Astrocyte (in vitro differentiated cells and primary cell): ENCODE measurements at regions not wholly inside any gene's neighbourhood (a gene's known extent, or its start where the extent isn't known, plus 50 kb on each side); places are given as distances from the start of the nearest gene placed in this dataset.

Experiments
- DNase-seq: peaks from one replicate; pipeline ENCODE4 v3.0.0-alpha.2; 2010; ENCODE audit warnings: low read depth
- FAIRE-seq: peaks from 2 replicates; lab custom pipeline; 2011; peaks lifted over from hg19 to GRCh38; lab: Jason Lieb, UNC
- H2AFZ ChIP-seq: 2 replicates; pipeline ENCODE4 v1.6.0; 2012; ENCODE audit warnings: low read depth, low read length, inconsistent platforms
- H3K27ac ChIP-seq: 2 replicates; pipeline ENCODE4 v1.5.1; 2011; ENCODE audit warnings: low read depth, low read length, inconsistent platforms
- H3K27me3 ChIP-seq: 2 replicates; pipeline ENCODE4 v1.6.0; 2011; ENCODE audit warnings: low read length, inconsistent platforms; ENCODE audit not compliant: insufficient read depth
- H3K36me3 ChIP-seq: 2 replicates; pipeline ENCODE4 v1.5.1; 2011; ENCODE audit warnings: low read length, inconsistent platforms; ENCODE audit not compliant: insufficient read depth
- H3K4me1 ChIP-seq: 2 replicates; pipeline ENCODE4 v1.5.1; 2011; ENCODE audit warnings: low read length, inconsistent platforms; ENCODE audit not compliant: insufficient read depth
- H3K4me2 ChIP-seq: 2 replicates; pipeline ENCODE4 v1.6.0; 2012; ENCODE audit warnings: low read length, inconsistent platforms
- H3K4me3 ChIP-seq: 2 replicates; pipeline ENCODE4 v1.5.1; 2011; ENCODE audit warnings: low read depth, mild to moderate bottlenecking, low read length, inconsistent platforms; ENCODE audit not compliant: insufficient read depth
- H3K79me2 ChIP-seq: 2 replicates; pipeline ENCODE4 v1.6.0; 2012; ENCODE audit warnings: mild to moderate bottlenecking, low read length, inconsistent platforms; ENCODE audit not compliant: insufficient read depth
- H3K9ac ChIP-seq: 2 replicates; pipeline ENCODE4 v1.6.0; 2012; ENCODE audit warnings: mild to moderate bottlenecking, low read length, inconsistent platforms
- H3K9me3 ChIP-seq: 2 replicates; pipeline ENCODE4 v1.5.1; 2012; ENCODE audit warnings: low read depth, mild to moderate bottlenecking, low read length, inconsistent platforms; ENCODE audit not compliant: insufficient read depth
- H4K20me1 ChIP-seq: 2 replicates; pipeline ENCODE4 v1.6.0; 2012; ENCODE audit warnings: low read length, inconsistent platforms; ENCODE audit not compliant: insufficient read depth
- H3K27ac Mint-ChIP-seq: one replicate; pipeline ENCODE4 v1.8.0; 2021; ENCODE audit warnings: mild to moderate bottlenecking, mixed read lengths; ENCODE audit not compliant: unreplicated experiment
- H3K27me3 Mint-ChIP-seq: one replicate; pipeline ENCODE4 v1.8.0; 2021; ENCODE audit warnings: low read depth, mixed read lengths; ENCODE audit not compliant: unreplicated experiment
- H3K36me3 Mint-ChIP-seq: one replicate; pipeline ENCODE4 v1.8.0; 2021; ENCODE audit warnings: low read depth, mixed read lengths; ENCODE audit not compliant: unreplicated experiment
- H3K4me1 Mint-ChIP-seq: one replicate; pipeline ENCODE4 v1.8.0; 2021; ENCODE audit warnings: low read depth, mixed read lengths; ENCODE audit not compliant: unreplicated experiment
- H3K4me3 Mint-ChIP-seq: one replicate; pipeline ENCODE4 v1.8.0; 2021; ENCODE audit warnings: mild to moderate bottlenecking, moderate library complexity, mixed read lengths; ENCODE audit not compliant: unreplicated experiment
- H3K9me3 Mint-ChIP-seq: one replicate; pipeline ENCODE4 v1.8.0; 2021; ENCODE audit warnings: mild to moderate bottlenecking, mixed read lengths; ENCODE audit not compliant: unreplicated experiment
- CTCF ChIP-seq: IDR thresholded peaks from 2 replicates; pipeline ENCODE4 v1.5.1; 2011; ENCODE audit warnings: low read depth, mild to moderate bottlenecking, inconsistent platforms, low read length, moderate library complexity; ENCODE audit not compliant: insufficient read depth
- EZH2 ChIP-seq: IDR thresholded peaks from 2 replicates; pipeline ENCODE4 v1.6.1; 2012; ENCODE audit warnings: mild to moderate bottlenecking, low read length, inconsistent platforms; ENCODE audit not compliant: insufficient read depth

DNA sequence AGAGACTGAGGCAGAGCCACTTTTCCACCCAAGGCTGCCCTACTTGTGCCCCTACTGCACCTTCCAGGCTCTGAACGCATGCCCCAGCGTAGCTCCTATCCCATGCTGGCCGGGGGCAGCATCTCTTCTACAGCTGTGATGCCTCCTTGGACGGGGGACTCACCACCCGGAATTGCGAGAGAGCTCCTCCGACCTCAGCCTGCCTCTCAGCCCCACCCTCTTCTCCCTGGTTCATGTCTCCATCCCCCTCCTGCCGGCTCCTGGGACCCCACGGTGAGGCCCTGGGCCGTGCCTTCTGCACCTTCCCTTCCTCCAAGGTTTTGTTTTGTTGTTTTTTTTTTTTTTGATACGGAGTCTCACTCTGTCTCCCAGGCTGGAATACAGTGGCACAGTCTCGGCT lies 112.4 kb downstream of the MICALL2 start:
- Mint-ChIP-seq H3K9me3 (no peaks in the 10 kb centered on the region), H3K4me1 (no peaks in the 10 kb centered on the region), H3K4me3 (no peak overlapping the region), H3K27ac (no peak overlapping the region), H3K36me3 (no peaks in the 10 kb centered on the region), H3K27me3 (peaks cover 29% of the 10 kb centered on the region)
- Histone ChIP-seq H3K4me3 (no peak overlapping the region), H3K79me2 (no peaks in the 10 kb centered on the region), H3K27me3 (peaks cover 5% of the 10 kb centered on the region), H3K9ac (no peak overlapping the region), H3K4me1 (no peaks in the 10 kb centered on the region), H3K27ac (no peak overlapping the region), H3K36me3 (no peaks in the 10 kb centered on the region), H3K9me3 (no peaks in the 10 kb centered on the region), H2AFZ (no peak overlapping the region), H3K4me2 (no peak overlapping the region), H4K20me1 (no peaks in the 10 kb centered on the region)
- no peak for TF ChIP-seq CTCF
- TF ChIP-seq EZH2, result no peak
- DNase-seq (no peak), FAIRE-seq (no peak)

- H3K9ac ChIP-seq, result no peak overlapping the region
- H3K79me2 ChIP-seq, result no peaks in the 10 kb centered on the region
- H3K9me3 Mint-ChIP-seq, result no peaks in the 10 kb centered on the region
- H3K4me1 Mint-ChIP-seq, result no peaks in the 10 kb centered on the region
- DNase-seq (no peak), FAIRE-seq (no peak)
- no peak overlapping the region for H3K4me2 ChIP-seq
- no peaks in the 10 kb centered on the region for H3K4me1 ChIP-seq
- H3K27ac Mint-ChIP-seq, result no peak overlapping the region
- no peaks in the 10 kb centered on the region for H3K9me3 ChIP-seq
- TF ChIP-seq EZH2 (no peak), CTCF (no peak)
- no peaks in the 10 kb centered on the region for H3K36me3 ChIP-seq
- peaks cover 24% of the 10 kb centered on the region for H3K27me3 Mint-ChIP-seq
- H2AFZ ChIP-seq, result no peak overlapping the region
- H3K27me3 ChIP-seq, result peaks cover 5% of the 10 kb centered on the region
- H3K36me3 Mint-ChIP-seq, result no peaks in the 10 kb centered on the region
- no peak overlapping the region for H3K27ac ChIP-seq
- no peak overlapping the region for H3K4me3 ChIP-seq
- no peak overlapping the region for H3K4me3 Mint-ChIP-seq
- no peaks in the 10 kb centered on the region for H4K20me1 ChIP-seq
Measured at GRCh38 chr7:1348096-1348822, 111.0 kb downstream of the MICALL2 start.

- H3K4me3 Mint-ChIP-seq, result no peak overlapping the region
- Histone ChIP-seq H4K20me1 (no peaks in the 10 kb centered on the region), H3K4me3 (no peak overlapping the region), H3K9me3 (no peaks in the 10 kb centered on the region), H3K27ac (no peak overlapping the region), H3K4me1 (no peaks in the 10 kb centered on the region), H2AFZ (no peak overlapping the region), H3K27me3 (peaks cover 5% of the 10 kb centered on the region), H3K79me2 (no peaks in the 10 kb centered on the region), H3K36me3 (no peaks in the 10 kb centered on the region), H3K9ac (no peak overlapping the region), H3K4me2 (no peak overlapping the region)
- FAIRE-seq, result no peak
- no peaks in the 10 kb centered on the region for H3K36me3 Mint-ChIP-seq
- no peak for TF ChIP-seq EZH2
- TF ChIP-seq CTCF, result no peak
- H3K9me3 Mint-ChIP-seq, result no peaks in the 10 kb centered on the region
- no peaks in the 10 kb centered on the region for H3K4me1 Mint-ChIP-seq
- peaks cover 26% of the 10 kb centered on the region for H3K27me3 Mint-ChIP-seq
- DNase-seq, result no peak
- H3K27ac Mint-ChIP-seq, result no peak overlapping the region
Measured at GRCh38 chr7:1348823-1349335, 110.4 kb downstream of the MICALL2 start.
